Sigmoid colon (tissue), 6 donors: ENCODE measurements at regions not wholly inside any gene's neighbourhood (a gene's known extent, or its start where the extent isn't known, plus 50 kb on each side); places are given as distances from the start of the nearest gene placed in this dataset.

Experiments used
- DNase-seq: peaks from one replicate; pipeline ENCODE4 v3.0.0-alpha.2; 2019
- H3K27ac ChIP-seq, 4 donors: fragments of 200-600 bp; sonication (generic); one replicate each; pipeline ENCODE4 v1.5.1; 2016 to 2019; ENCODE audit warnings: mild to moderate bottlenecking in 1 of 4
- H3K27me3 ChIP-seq, 3 donors: fragments of 200-600 bp; sonication (generic); one replicate each; pipeline ENCODE4 v1.5.1; 2019; ENCODE audit warnings: mild to moderate bottlenecking in 1 of 3
- H3K36me3 ChIP-seq, 4 donors: fragments of 200-600 bp; sonication (generic); one replicate each; pipeline ENCODE4 v1.5.1; 2016 to 2019
- H3K4me1 ChIP-seq, 4 donors: fragments of 200-600 bp; sonication (generic); one replicate each; pipeline ENCODE4 v1.5.1; 2017 to 2019
- H3K4me3 ChIP-seq, 4 donors: fragments of 200-600 bp; sonication (generic); one replicate each; pipeline ENCODE4 v1.5.1; 2017 to 2019; ENCODE audit warnings: mild to moderate bottlenecking in 2 of 4, moderate library complexity in 1 of 4
- H3K9me3 ChIP-seq, 4 donors: fragments of 200-600 bp in 3 of 4; sonication (generic) in 3 of 4; one replicate each; pipeline versions ENCODE4 v1.5.1 to v1.6.1; 2013 to 2019
- CTCF ChIP-seq, 4 experiments: fragments of 450-650 bp in 3 of 4; fragments of 200-600 bp in 1 of 4; IDR thresholded peaks; one replicate each; pipeline ENCODE4 v1.5.1; 2016 to 2019; ENCODE audit warnings: antibody characterized with exemption in 4 of 4, mild to moderate bottlenecking in 3 of 4, moderate library complexity in 2 of 4
- EP300 ChIP-seq, 4 donors: sonication (generic); formaldehyde crosslinking; IDR thresholded peaks; one replicate each; pipeline ENCODE4 v1.6.1; 2017; ENCODE audit warnings: antibody characterized with exemption in 4 of 4
- POLR2A ChIP-seq, 2 donors: fragments of 450-650 bp; IDR thresholded peaks; one replicate each; pipeline ENCODE4 v1.6.1; 2016; ENCODE audit warnings: antibody characterized with exemption in 2 of 2, mild to moderate bottlenecking in 2 of 2, moderate library complexity in 2 of 2
- POLR2AphosphoS5 ChIP-seq, 4 donors: sonication (generic); formaldehyde crosslinking; IDR thresholded peaks; one replicate each; pipeline ENCODE4 v1.6.1; 2017; ENCODE audit warnings: antibody characterized with exemption in 4 of 4
- WGBS, 2 donors: extraction: QIAGEN DNeasy Blood & Tissue Kit; methylation state at CpG; one replicate each; pipeline ENCODE4 v1.1.7; 2013; 5-methylcytosine and 5-hydroxymethylcytosine counted together
- intact Hi-C: fragments of 100-400 bp; cut with DNase I; formaldehyde crosslinking; loops from one replicate; pipeline ENCODE4 v1.15.1; 2023
- donor health status: healthy with polysubstance abuse.
- donor health status: healthy.

- Histone ChIP-seq H3K27ac (no peak overlapping the region), H3K4me3 (no peak overlapping the region), H3K9me3 (no peaks in the 10 kb centered on the region), H3K27me3 (no peaks in the 10 kb centered on the region), H3K36me3 (no peaks in the 10 kb centered on the region), H3K4me1 (no peaks in the 10 kb centered on the region)
- DNase-seq: no peak
- intact Hi-C loops: no loop called here
- TF ChIP-seq EP300 (IDR thresholded peaks at IDR 0.05) (no peak), POLR2AphosphoS5 (IDR thresholded peaks at IDR 0.05) (no peak), CTCF (IDR thresholded peaks at IDR 0.05) (no peak), POLR2A (IDR thresholded peaks at IDR 0.05) (no peak)
- 89 to 96% methylated on average over 1 of the region's 1 CpG for WGBS, 2 donors
Observed at GRCh38 chr12:75699251-75699650, 187.8 kb upstream of the KRR1 start.

- TF ChIP-seq EP300 (IDR thresholded peaks at IDR 0.05) (no peak), POLR2A (IDR thresholded peaks at IDR 0.05) (no peak), CTCF (IDR thresholded peaks at IDR 0.05) (no peak), POLR2AphosphoS5 (IDR thresholded peaks at IDR 0.05) (no peak)
- Histone ChIP-seq H3K4me1 (no peaks in the 10 kb centered on the region), H3K36me3 (no peaks in the 10 kb centered on the region), H3K27ac (no peak overlapping the region), H3K4me3 (no peak overlapping the region), H3K9me3 (no peaks in the 10 kb centered on the region), H3K27me3 (no peaks in the 10 kb centered on the region)
- intact Hi-C loops: no loop called here
- DNase-seq: no peak
- WGBS, 2 donors: 98 to 99% methylated on average over 1 of the region's 1 CpG
Observed at GRCh38 chr12:75698052-75698451, 186.6 kb upstream of the KRR1 start.

DNA sequence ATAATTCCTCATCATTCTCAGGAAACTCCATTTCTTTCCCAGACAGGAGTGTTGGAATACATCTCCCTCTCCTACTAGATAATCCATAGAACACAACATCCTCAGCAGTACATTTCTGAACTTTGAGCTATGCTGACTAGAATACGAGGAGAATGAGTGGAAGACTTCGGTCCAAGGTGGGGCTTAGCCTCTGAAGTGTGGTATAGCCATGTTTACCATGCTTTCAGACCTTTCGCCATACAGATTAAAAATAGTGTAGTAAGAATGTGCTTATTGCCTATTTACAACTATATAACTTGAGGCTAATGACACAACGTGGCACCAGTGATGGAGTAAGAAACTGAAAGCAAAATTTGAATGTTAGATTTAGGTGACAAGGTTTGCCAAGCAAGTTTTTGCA lies 184.5 kb upstream of the KRR1 start:
- Histone ChIP-seq H3K36me3 (no peaks in the 10 kb centered on the region), H3K27ac (no peak overlapping the region), H3K4me3 (no peak overlapping the region), H3K9me3 (no peaks in the 10 kb centered on the region), H3K4me1 (no peaks in the 10 kb centered on the region), H3K27me3 (no peaks in the 10 kb centered on the region)
- intact Hi-C loops: no loop called here
- no peak for DNase-seq
- TF ChIP-seq EP300 (IDR thresholded peaks at IDR 0.05): no peak
- no peak for TF ChIP-seq POLR2A (IDR thresholded peaks at IDR 0.05)
- TF ChIP-seq CTCF (IDR thresholded peaks at IDR 0.05): no peak
- TF ChIP-seq POLR2AphosphoS5 (IDR thresholded peaks at IDR 0.05): no peak
- 32 to 75% methylated on average over 4 of the region's 4 CpGs for whole genome bisulfite sequencing, 2 donors

GRCh38 chr12:75694534-75695268 lies 183.3 kb upstream of the KRR1 start:
- intact Hi-C loops: no loop called here
- DNase-seq: no peak
- H3K27ac ChIP-seq: no peak overlapping the region
- H3K4me1 ChIP-seq: no peaks in the 10 kb centered on the region
- H3K27me3 ChIP-seq: no peaks in the 10 kb centered on the region
- no peaks in the 10 kb centered on the region for H3K36me3 ChIP-seq
- TF ChIP-seq POLR2A (IDR thresholded peaks at IDR 0.05): no peak
- no peak for TF ChIP-seq CTCF (IDR thresholded peaks at IDR 0.05)
- TF ChIP-seq EP300 (IDR thresholded peaks at IDR 0.05): no peak
- no peak for TF ChIP-seq POLR2AphosphoS5 (IDR thresholded peaks at IDR 0.05)
- H3K4me3 ChIP-seq: no peak overlapping the region
- 94 to 97% methylated on average over 1 of the region's 1 CpG for WGBS, 2 donors
- no peaks in the 10 kb centered on the region for H3K9me3 ChIP-seq

GRCh38 chr12:75692876-75693275 lies 181.5 kb upstream of the KRR1 start:
- Histone ChIP-seq H3K4me1 (no peaks in the 10 kb centered on the region), H3K36me3 (no peaks in the 10 kb centered on the region), H3K27ac (no peak overlapping the region), H3K4me3 (no peak overlapping the region), H3K27me3 (no peaks in the 10 kb centered on the region), H3K9me3 (no peaks in the 10 kb centered on the region)
- intact Hi-C loops: no loop called here
- DNase-seq: no peak
- TF ChIP-seq POLR2AphosphoS5 (IDR thresholded peaks at IDR 0.05) (no peak), CTCF (IDR thresholded peaks at IDR 0.05) (no peak), POLR2A (IDR thresholded peaks at IDR 0.05) (no peak), EP300 (IDR thresholded peaks at IDR 0.05) (no peak)
- WGBS, 2 donors: 53 to 73% methylated on average over 2 of the region's 2 CpGs
